Colonic mucosa (tissue), 4 donors: ENCODE measurements at regions not wholly inside any gene's neighbourhood (a gene's known extent, or its start where the extent isn't known, plus 50 kb on each side); places are given as distances from the start of the nearest gene placed in this dataset.

Source experiments
- DNase-seq: peaks from one replicate; pipeline ENCODE4 v3.0.0-alpha.2; 2020
- H3K27ac ChIP-seq: fragments of 200-600 bp; one replicate; pipeline ENCODE4 v1.8.0; 2021
- H3K27me3 ChIP-seq: fragments of 200-600 bp; one replicate; pipeline ENCODE4 v1.8.0; 2021
- H3K36me3 ChIP-seq: fragments of 200-600 bp; one replicate; pipeline ENCODE4 v1.8.0; 2021
- H3K4me1 ChIP-seq: fragments of 200-600 bp; one replicate; pipeline ENCODE4 v1.8.0; 2021; ENCODE audit warnings: mild to moderate bottlenecking
- H3K4me3 ChIP-seq: fragments of 200-600 bp; one replicate; pipeline ENCODE4 v1.8.0; 2021
- H3K9ac ChIP-seq, 2 donors: one replicate each; pipeline ENCODE4 v1.7.0; 2013; ENCODE audit warnings: control low read depth in 2 of 2, low read depth in 2 of 2, low read length in 2 of 2
- H3K9me3 ChIP-seq: fragments of 200-600 bp; one replicate; pipeline ENCODE4 v1.8.0; 2021
- CTCF ChIP-seq: fragments of 200-600 bp; IDR thresholded peaks from one replicate; pipeline ENCODE4 v1.8.0; 2022; ENCODE audit warnings: antibody characterized with exemption, mild to moderate bottlenecking
- intact Hi-C: fragments of 100-400 bp; cut with DNase I; formaldehyde crosslinking; loops from one replicate; pipeline ENCODE4 v1.14.1; 2022
- donor health status: healthy.
- donor health status: DM: no; HTN: no; CAD: no.
- donor health status: DM: no; HTN: no; CAD: no.

GRCh38 chr20:61031101-61031830 is 220.8 kb upstream of the CDH4 start:
- Histone ChIP-seq H3K9ac (no peak overlapping the region), H3K9me3 (no peaks in the 10 kb centered on the region), H3K27me3 (no peaks in the 10 kb centered on the region), H3K4me3 (no peak overlapping the region), H3K36me3 (no peaks in the 10 kb centered on the region), H3K27ac (no peak overlapping the region), H3K4me1 (no peaks in the 10 kb centered on the region)
- intact Hi-C loops: no loop called here
- DNase-seq: no peak
- TF ChIP-seq CTCF: no peak

- H3K9ac ChIP-seq: no peak overlapping the region
- H3K27me3 ChIP-seq: no peaks in the 10 kb centered on the region
- H3K4me3 ChIP-seq: no peak overlapping the region
- DNase-seq: no peak
- no peaks in the 10 kb centered on the region for H3K9me3 ChIP-seq
- intact Hi-C loops: no loop called here
- no peaks in the 10 kb centered on the region for H3K4me1 ChIP-seq
- no peak overlapping the region for H3K27ac ChIP-seq
- no peaks in the 10 kb centered on the region for H3K36me3 ChIP-seq
- no peak for TF ChIP-seq CTCF
These were observed 214.6 kb upstream of the CDH4 start for GRCh38 chr20:61037498-61037897.

- Histone ChIP-seq H3K4me3 (no peak overlapping the region), H3K36me3 (no peaks in the 10 kb centered on the region), H3K9me3 (no peaks in the 10 kb centered on the region), H3K4me1 (no peaks in the 10 kb centered on the region), H3K9ac (no peak overlapping the region), H3K27me3 (no peaks in the 10 kb centered on the region), H3K27ac (no peak overlapping the region)
- no peak for TF ChIP-seq CTCF
- no peak for DNase-seq
- intact Hi-C loops: no loop called here
These were observed 210.6 kb upstream of the CDH4 start for GRCh38 chr20:61041481-61041880.

GRCh38 chr20:61042506-61043385 is 209.3 kb upstream of the CDH4 start:
- no peaks in the 10 kb centered on the region for H3K9me3 ChIP-seq
- no peak for TF ChIP-seq CTCF
- H3K4me1 ChIP-seq: no peaks in the 10 kb centered on the region
- no peaks in the 10 kb centered on the region for H3K36me3 ChIP-seq
- no peak overlapping the region for H3K4me3 ChIP-seq
- no peak overlapping the region for H3K27ac ChIP-seq
- intact Hi-C loops: no loop called here
- DNase-seq: no peak
- H3K27me3 ChIP-seq: no peaks in the 10 kb centered on the region
- H3K9ac ChIP-seq: no peak overlapping the region

GRCh38 chr20:61043681-61044080 is 208.4 kb upstream of the CDH4 start:
- no peaks in the 10 kb centered on the region for H3K27me3 ChIP-seq
- H3K9me3 ChIP-seq: no peaks in the 10 kb centered on the region
- no peak overlapping the region for H3K9ac ChIP-seq
- no peak overlapping the region for H3K4me3 ChIP-seq
- H3K4me1 ChIP-seq: no peaks in the 10 kb centered on the region
- TF ChIP-seq CTCF: no peak
- no peak overlapping the region for H3K27ac ChIP-seq
- no peak for DNase-seq
- intact Hi-C loops: no loop called here
- H3K36me3 ChIP-seq: no peaks in the 10 kb centered on the region
